Body of pancreas (tissue), 4 donors: ENCODE measurements at regions not wholly inside any gene's neighbourhood (a gene's known extent, or its start where the extent isn't known, plus 50 kb on each side); places are given as distances from the start of the nearest gene placed in this dataset.

Experiments used
- ATAC-seq: fragments of 150-250 bp; one replicate; pipeline ENCODE4 v1.9.1; 2016
- DNase-seq, 4 donors: peaks; one replicate each; pipeline ENCODE4 v3.0.0-alpha.2; 2019
- H3K27ac ChIP-seq, 4 donors: fragments of 200-600 bp; sonication (generic); 1 replicate in 3 of 4; 2 replicates in 1 of 4; pipeline versions ENCODE4 v1.5.1 to v1.6.1; 2016 to 2019; ENCODE audit warnings: mild to moderate bottlenecking in 1 of 4, mixed read lengths in 1 of 4, moderate library complexity in 1 of 4
- H3K27me3 ChIP-seq, 2 donors: fragments of 200-600 bp; sonication (generic); one replicate each; pipeline ENCODE4 v1.6.0; 2016; ENCODE audit warnings: mild to moderate bottlenecking in 1 of 2
- H3K36me3 ChIP-seq, 2 donors: fragments of 200-600 bp; sonication (generic); replicated peaks in 1 of 2; 2 replicates each; pipeline ENCODE4 v1.5.1; 2016; ENCODE audit warnings: low read depth in 2 of 2; ENCODE audit not compliant: insufficient read depth in 1 of 2
- H3K4me1 ChIP-seq: fragments of 200-600 bp; sonication (generic); one replicate; pipeline ENCODE4 v1.6.0; 2016
- H3K4me3 ChIP-seq, 2 donors: fragments of 200-600 bp; sonication (generic); 1 replicate in 1 of 2; 2 replicates in 1 of 2; pipeline ENCODE4 v1.5.1; 2016 to 2019
- H3K9me3 ChIP-seq, 3 donors: fragments of 200-600 bp; sonication (generic); 1 replicate in 2 of 3; 2 replicates in 1 of 3; pipeline ENCODE4 v1.5.1; 2016
- POLR2A ChIP-seq, 3 donors: fragments of 450-650 bp; IDR thresholded peaks; one replicate each; pipeline ENCODE4 v1.6.1; 2016; ENCODE audit warnings: antibody characterized with exemption in 3 of 3, mild to moderate bottlenecking in 2 of 3
- WGBS, 2 donors: methylation state at CpG; one replicate each; pipeline ENCODE4 v1.1.5; 2017; 5-methylcytosine and 5-hydroxymethylcytosine counted together
- intact Hi-C: fragments of 100-400 bp; cut with DNase I; formaldehyde crosslinking; loops from one replicate; pipeline ENCODE4 v1.15.1; 2023
- TF ChIP-seq, protein P1 (sequence below), 7 experiments: fragments of 450-650 bp in 4 of 7; fragments of 200-600 bp in 3 of 7; sonication (generic) in 3 of 7; IDR thresholded peaks; one replicate each; pipeline ENCODE4 v1.5.1; 2016 to 2019; ENCODE audit warnings: antibody characterized with exemption in 7 of 7

DNA sequence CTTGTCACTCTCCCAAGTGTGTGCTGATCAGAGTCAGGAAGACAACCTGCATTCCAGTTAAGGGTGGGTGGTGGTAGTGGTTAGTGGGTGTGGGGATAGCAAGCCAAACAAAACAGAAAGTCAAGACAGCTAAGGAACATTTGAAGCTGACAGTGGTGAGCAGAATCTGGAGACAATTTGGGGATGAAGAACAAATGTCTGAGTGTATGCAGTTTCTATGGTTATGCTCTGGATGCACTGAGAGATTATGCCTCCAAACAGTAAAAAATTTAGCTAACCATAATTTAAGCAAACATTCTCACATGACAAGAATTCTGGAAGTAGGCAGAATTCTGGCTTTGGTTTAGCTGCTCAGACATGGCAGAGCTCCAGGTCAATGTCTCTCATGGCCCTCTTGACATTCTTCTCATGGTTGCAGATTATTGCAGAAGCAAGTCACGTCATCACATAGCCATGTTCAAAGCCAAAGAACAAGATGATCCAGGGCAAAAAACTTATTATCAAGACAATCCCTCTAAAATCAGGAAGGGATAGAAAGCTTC lies 148.7 kb downstream of the LURAP1L start:
- TF ChIP-seq POLR2A (IDR thresholded peaks at IDR 0.05), result no peak
- TF ChIP-seq, protein P1, sequence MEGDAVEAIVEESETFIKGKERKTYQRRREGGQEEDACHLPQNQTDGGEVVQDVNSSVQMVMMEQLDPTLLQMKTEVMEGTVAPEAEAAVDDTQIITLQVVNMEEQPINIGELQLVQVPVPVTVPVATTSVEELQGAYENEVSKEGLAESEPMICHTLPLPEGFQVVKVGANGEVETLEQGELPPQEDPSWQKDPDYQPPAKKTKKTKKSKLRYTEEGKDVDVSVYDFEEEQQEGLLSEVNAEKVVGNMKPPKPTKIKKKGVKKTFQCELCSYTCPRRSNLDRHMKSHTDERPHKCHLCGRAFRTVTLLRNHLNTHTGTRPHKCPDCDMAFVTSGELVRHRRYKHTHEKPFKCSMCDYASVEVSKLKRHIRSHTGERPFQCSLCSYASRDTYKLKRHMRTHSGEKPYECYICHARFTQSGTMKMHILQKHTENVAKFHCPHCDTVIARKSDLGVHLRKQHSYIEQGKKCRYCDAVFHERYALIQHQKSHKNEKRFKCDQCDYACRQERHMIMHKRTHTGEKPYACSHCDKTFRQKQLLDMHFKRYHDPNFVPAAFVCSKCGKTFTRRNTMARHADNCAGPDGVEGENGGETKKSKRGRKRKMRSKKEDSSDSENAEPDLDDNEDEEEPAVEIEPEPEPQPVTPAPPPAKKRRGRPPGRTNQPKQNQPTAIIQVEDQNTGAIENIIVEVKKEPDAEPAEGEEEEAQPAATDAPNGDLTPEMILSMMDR (IDR thresholded peaks at IDR 0.05), result no peak
- Histone ChIP-seq H3K4me1 (no peaks in the 10 kb centered on the region), H3K27ac (no peak overlapping the region), H3K4me3 (no peak overlapping the region), H3K27me3 (no peaks in the 10 kb centered on the region), H3K9me3 (no peaks in the 10 kb centered on the region), H3K36me3 (no peaks in the 10 kb centered on the region)
- ATAC-seq (peak; percentile 62), DNase-seq (peak in 3 of 4 donors; percentile 27 to 31 (median 27))
- WGBS, 2 donors, result 44 to 56% methylated on average over 1 of the region's 1 CpG
- intact Hi-C loops, result no loop called here

DNA sequence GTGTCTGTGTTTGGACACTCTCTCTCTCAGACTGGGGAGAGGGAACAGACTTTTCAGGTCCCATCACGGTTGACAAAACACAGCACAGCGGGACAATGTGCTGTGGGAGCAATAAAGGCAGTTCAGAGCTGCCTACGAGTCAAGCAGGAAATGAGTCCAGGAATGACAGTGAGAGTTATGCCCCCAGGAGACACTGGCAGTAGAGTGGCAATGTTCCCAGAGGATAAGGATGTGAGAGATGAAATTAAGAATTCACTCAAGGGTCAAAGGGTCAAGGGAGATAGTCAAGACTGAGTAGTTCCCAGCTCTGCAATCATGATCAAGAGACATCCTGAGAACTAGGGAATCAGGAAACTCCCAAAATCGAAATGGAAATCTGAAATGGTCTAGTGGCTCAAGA lies 156.1 kb downstream of the LURAP1L start:
- no peak overlapping the region for H3K4me3 ChIP-seq
- no peaks in the 10 kb centered on the region for H3K27me3 ChIP-seq
- intact Hi-C loops, result no loop called here
- H3K4me1 ChIP-seq, result no peaks in the 10 kb centered on the region
- TF ChIP-seq, protein P1 (IDR thresholded peaks at IDR 0.05), result no peak
- TF ChIP-seq POLR2A (IDR thresholded peaks at IDR 0.05), result no peak
- no peak for ATAC-seq
- no peak overlapping the region for H3K27ac ChIP-seq
- H3K9me3 ChIP-seq, result no peaks in the 10 kb centered on the region
- no peaks in the 10 kb centered on the region for H3K36me3 ChIP-seq
- 60 to 71% methylated on average over 4 of the region's 4 CpGs for WGBS, 2 donors
- no peak for DNase-seq

DNA sequence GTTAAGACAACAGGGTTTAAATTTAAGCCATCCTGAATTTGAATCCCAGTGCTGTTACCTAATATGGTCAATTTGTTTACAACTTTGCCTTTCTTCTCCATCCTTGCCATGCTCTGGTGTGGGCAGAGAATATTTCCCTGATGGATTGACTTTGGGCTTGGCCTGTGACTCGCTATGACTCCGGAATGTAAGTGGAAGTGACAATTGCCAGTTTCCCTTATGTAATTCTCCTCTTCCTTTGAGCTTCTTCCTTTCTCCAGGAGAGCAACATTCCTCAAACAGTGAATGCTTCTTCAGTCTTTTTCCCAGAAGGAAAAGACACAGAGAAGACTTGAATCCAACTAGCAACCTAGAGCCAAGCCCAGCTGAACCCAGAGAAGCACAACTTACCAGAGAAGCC lies 159.1 kb downstream of the LURAP1L start:
- Histone ChIP-seq H3K4me1 (no peaks in the 10 kb centered on the region), H3K9me3 (no peaks in the 10 kb centered on the region), H3K36me3 (no peaks in the 10 kb centered on the region), H3K27me3 (no peaks in the 10 kb centered on the region), H3K27ac (no peak overlapping the region), H3K4me3 (no peak overlapping the region)
- TF ChIP-seq, protein P1 (IDR thresholded peaks at IDR 0.05), result no peak
- no peak for TF ChIP-seq POLR2A (IDR thresholded peaks at IDR 0.05)
- intact Hi-C loops, result no loop called here
- ATAC-seq (no peak), DNase-seq (no peak)
- WGBS, 2 donors, result 78 to 91% methylated on average over 2 of the region's 2 CpGs

DNA sequence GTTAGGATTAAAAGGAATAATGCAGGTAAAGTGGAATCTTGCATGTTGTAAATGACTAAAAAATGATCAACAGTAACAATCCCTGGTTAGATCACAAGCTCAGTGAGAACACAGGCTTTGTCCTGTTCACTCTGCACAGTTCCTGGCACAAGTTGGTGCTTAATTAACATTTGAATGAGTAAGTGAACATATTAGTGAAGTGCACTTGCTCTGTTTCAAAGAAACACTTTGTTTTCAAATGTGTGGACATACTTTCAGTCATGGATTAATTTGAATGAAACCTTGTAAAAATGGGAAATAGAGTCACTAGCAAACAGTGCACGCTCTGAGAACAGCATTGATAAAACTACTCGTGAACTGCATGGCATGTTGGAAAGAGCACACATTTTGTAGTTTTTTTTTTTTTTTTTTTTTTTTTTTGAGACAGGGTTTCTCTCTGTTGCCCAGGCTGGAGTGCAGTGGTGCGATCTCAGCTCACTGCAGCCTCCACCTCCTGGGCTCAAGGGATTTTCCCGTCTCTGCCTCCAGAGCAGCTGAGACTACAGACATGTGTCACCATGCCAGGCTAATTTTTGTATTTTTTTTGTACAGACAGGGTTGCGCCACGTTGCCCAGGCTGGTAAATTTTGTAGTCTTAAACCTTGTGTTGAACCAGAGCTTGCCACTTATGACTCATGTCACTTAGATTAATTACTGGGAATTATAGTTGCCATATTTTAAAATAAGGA lies 159.9 kb downstream of the LURAP1L start:
- intact Hi-C loops, result no loop called here
- no peaks in the 10 kb centered on the region for H3K4me1 ChIP-seq

More for the DNA sequence above, 159.9 kb downstream of the LURAP1L start:
- ATAC-seq, result no peak
- TF ChIP-seq, protein P1 (IDR thresholded peaks at IDR 0.05), result no peak
- no peak for TF ChIP-seq POLR2A (IDR thresholded peaks at IDR 0.05)
- H3K9me3 ChIP-seq, result no peaks in the 10 kb centered on the region
- no peak overlapping the region for H3K4me3 ChIP-seq
- no peak for DNase-seq
- no peaks in the 10 kb centered on the region for H3K27me3 ChIP-seq
- H3K27ac ChIP-seq, result no peak overlapping the region
- WGBS, 2 donors, result 80% methylated on average over 6 of the region's 6 CpGs
- no peaks in the 10 kb centered on the region for H3K36me3 ChIP-seq
